ENCODE measurements at regions not wholly inside any gene's neighbourhood (a gene's known extent, or its start where the extent isn't known, plus 50 kb on each side); places are given as distances from the start of the nearest gene placed in this dataset.

GRCh38 chr9:94014920-94015319 lies 59.8 kb upstream of the BARX1 start:
- DNase-seq (ENCODE audit: insufficient read length, low spot score) (no peak), FAIRE-seq (no peak)
- TF ChIP-seq PAX5 (IDR thresholded peaks at IDR 0.05; ENCODE audit: insufficient read depth, low read length, severe bottlenecking): no peak
- no peak for TF ChIP-seq POU2F2 (IDR thresholded peaks at IDR 0.05; ENCODE audit: low read depth, low read length)
- no peak for TF ChIP-seq TAF1 (IDR thresholded peaks at IDR 0.05; ENCODE audit: low read depth, low read length)
- no peak for TF ChIP-seq POLR2AphosphoS5 (IDR thresholded peaks at IDR 0.05; ENCODE audit: low read depth, low read length)
- TF ChIP-seq SPI1 (IDR thresholded peaks at IDR 0.05; ENCODE audit: low read depth, low read length): no peak
- no peak for TF ChIP-seq POLR2A (IDR thresholded peaks at IDR 0.05; ENCODE audit: low read depth, low read length)

GRCh38 chr9:94014066-94014654 lies 59.0 kb upstream of the BARX1 start:
- no peak for DNase-seq (ENCODE audit: insufficient read length, low spot score)
- no peak for FAIRE-seq
- TF ChIP-seq POU2F2 (IDR thresholded peaks at IDR 0.05; ENCODE audit: low read depth, low read length) (no peak), TAF1 (IDR thresholded peaks at IDR 0.05; ENCODE audit: low read depth, low read length) (no peak), POLR2AphosphoS5 (IDR thresholded peaks at IDR 0.05; ENCODE audit: low read depth, low read length) (no peak), SPI1 (IDR thresholded peaks at IDR 0.05; ENCODE audit: low read depth, low read length) (no peak), PAX5 (IDR thresholded peaks at IDR 0.05; ENCODE audit: insufficient read depth, low read length, severe bottlenecking) (no peak), POLR2A (IDR thresholded peaks at IDR 0.05; ENCODE audit: low read depth, low read length) (no peak)

GRCh38 chr9:94010980-94011533 lies 55.9 kb upstream of the BARX1 start:
- FAIRE-seq: no peak
- TF ChIP-seq PAX5 (IDR thresholded peaks at IDR 0.05; ENCODE audit: insufficient read depth, low read length, severe bottlenecking): no peak
- no peak for TF ChIP-seq TAF1 (IDR thresholded peaks at IDR 0.05; ENCODE audit: low read depth, low read length)
- DNase-seq (ENCODE audit: insufficient read length, low spot score): no peak

GRCh38 chr9:94005272-94005901 lies 50.2 kb upstream of the BARX1 start:
- FAIRE-seq: no peak
- TF ChIP-seq POLR2AphosphoS5 (IDR thresholded peaks at IDR 0.05; ENCODE audit: low read depth, low read length): no peak
- DNase-seq (ENCODE audit: insufficient read length, low spot score): no peak
